Adrenal gland (tissue), 5 donors: ENCODE measurements at regions not wholly inside any gene's neighbourhood (a gene's known extent, or its start where the extent isn't known, plus 50 kb on each side); places are given as distances from the start of the nearest gene placed in this dataset.

Experiments used
- CTCF ChIP-seq, 6 experiments: fragments of 450-650 bp in 4 of 6; fragments of 200-600 bp in 2 of 6; sonication (generic) in 1 of 6; IDR thresholded peaks; 1 replicate in 5 of 6; 2 replicates in 1 of 6; pipeline versions ENCODE4 v1.5.1 to v1.8.0; 2016 to 2021; ENCODE audit warnings: antibody characterized with exemption in 6 of 6, mild to moderate bottlenecking in 2 of 6, moderate library complexity in 1 of 6
- POLR2A ChIP-seq, 2 donors: fragments of 450-650 bp; IDR thresholded peaks; one replicate each; pipeline ENCODE4 v1.6.1; 2017; ENCODE audit warnings: antibody characterized with exemption in 2 of 2, mild to moderate bottlenecking in 2 of 2, moderate library complexity in 1 of 2
- donor health status: DM: no; HTN: no; CAD: no.

- TF ChIP-seq CTCF (IDR thresholded peaks at IDR 0.05): no peak
- no peak for TF ChIP-seq POLR2A (IDR thresholded peaks at IDR 0.05)
Measured at GRCh38 chr15:69897061-69897460, 200.7 kb downstream of the TLE3 start.
